Astrocyte (in vitro differentiated cells and primary cell): ENCODE measurements at regions not wholly inside any gene's neighbourhood (a gene's known extent, or its start where the extent isn't known, plus 50 kb on each side); places are given as distances from the start of the nearest gene placed in this dataset.

Experiments used
- EZH2 ChIP-seq: IDR thresholded peaks from 2 replicates; pipeline ENCODE4 v1.6.1; 2012; ENCODE audit warnings: mild to moderate bottlenecking, low read length, inconsistent platforms; ENCODE audit not compliant: insufficient read depth
- TF ChIP-seq, protein P1 (sequence below): IDR thresholded peaks from 2 replicates; pipeline ENCODE4 v1.5.1; 2011; ENCODE audit warnings: low read depth, mild to moderate bottlenecking, inconsistent platforms, low read length, moderate library complexity; ENCODE audit not compliant: insufficient read depth

GRCh38 chr10:64690194-64690593 is 1169.0 kb downstream of the REEP3 start:
- TF ChIP-seq, protein P1, sequence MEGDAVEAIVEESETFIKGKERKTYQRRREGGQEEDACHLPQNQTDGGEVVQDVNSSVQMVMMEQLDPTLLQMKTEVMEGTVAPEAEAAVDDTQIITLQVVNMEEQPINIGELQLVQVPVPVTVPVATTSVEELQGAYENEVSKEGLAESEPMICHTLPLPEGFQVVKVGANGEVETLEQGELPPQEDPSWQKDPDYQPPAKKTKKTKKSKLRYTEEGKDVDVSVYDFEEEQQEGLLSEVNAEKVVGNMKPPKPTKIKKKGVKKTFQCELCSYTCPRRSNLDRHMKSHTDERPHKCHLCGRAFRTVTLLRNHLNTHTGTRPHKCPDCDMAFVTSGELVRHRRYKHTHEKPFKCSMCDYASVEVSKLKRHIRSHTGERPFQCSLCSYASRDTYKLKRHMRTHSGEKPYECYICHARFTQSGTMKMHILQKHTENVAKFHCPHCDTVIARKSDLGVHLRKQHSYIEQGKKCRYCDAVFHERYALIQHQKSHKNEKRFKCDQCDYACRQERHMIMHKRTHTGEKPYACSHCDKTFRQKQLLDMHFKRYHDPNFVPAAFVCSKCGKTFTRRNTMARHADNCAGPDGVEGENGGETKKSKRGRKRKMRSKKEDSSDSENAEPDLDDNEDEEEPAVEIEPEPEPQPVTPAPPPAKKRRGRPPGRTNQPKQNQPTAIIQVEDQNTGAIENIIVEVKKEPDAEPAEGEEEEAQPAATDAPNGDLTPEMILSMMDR: no peak
- TF ChIP-seq EZH2: no peak
